Endothelial cell of umbilical vein (primary cell): ENCODE measurements at regions not wholly inside any gene's neighbourhood (a gene's known extent, or its start where the extent isn't known, plus 50 kb on each side); places are given as distances from the start of the nearest gene placed in this dataset.

Experiments
- BruUV-seq: library from RNA; stranded (reverse); fragments of 400-500 nt; replicated peaks from 2 replicates; lab custom pipeline; 2021; lab: Mats Ljungman, UMichigan
- CTCF ChIA-PET: fragments of 300-600, 350-600 bp; sonication (Branson Sonifier 250); formaldehyde crosslinking; loops from one replicate; lab custom pipeline; 2021; ENCODE audit warnings: antibody characterized with exemption, inconsistent platforms; lab: Charles Lee
- POLR2A ChIA-PET: fragments of 300-600, 350-600 bp; sonication (Branson Sonifier 250); formaldehyde crosslinking; loops from one replicate; lab custom pipeline; 2021; ENCODE audit warnings: antibody characterized with exemption, inconsistent platforms; lab: Charles Lee
- DNase-seq: peaks from one replicate; pipeline ENCODE4 v3.0.0-alpha.2; 2011; ENCODE audit warnings: low read depth, low spot score
- FAIRE-seq: peaks from 2 replicates; lab custom pipeline; 2011; peaks lifted over from hg19 to GRCh38; lab: Jason Lieb, UNC
- H2AFZ ChIP-seq: 2 replicates; pipeline ENCODE4 v1.6.0; 2012; ENCODE audit warnings: low read depth, low read length, control low read depth, inconsistent platforms
- H3K27ac ChIP-seq: 2 replicates; pipeline ENCODE4 v1.5.1; 2011; ENCODE audit warnings: low read depth, mild to moderate bottlenecking, control low read depth, low read length, moderate library complexity; ENCODE audit not compliant: insufficient read depth
- H3K27me3 ChIP-seq, 2 experiments: 2 replicates each; pipeline versions ENCODE4 v1.6.0 to v1.6.1; 2011; ENCODE audit warnings: low read length in 2 of 2, mixed read lengths in 1 of 2; ENCODE audit not compliant: control insufficient read depth in 2 of 2, insufficient read depth in 2 of 2
- H3K36me3 ChIP-seq, 2 experiments: 2 replicates in 1 of 2; 3 replicates in 1 of 2; pipeline ENCODE4 v1.5.1; 2011; ENCODE audit warnings: low read length in 2 of 2, mild to moderate bottlenecking in 1 of 2, moderate library complexity in 1 of 2; ENCODE audit not compliant: control insufficient read depth in 2 of 2, insufficient read depth in 2 of 2; ENCODE audit errors: extremely low read depth in 1 of 2
- H3K4me1 ChIP-seq: 3 replicates; pipeline ENCODE4 v1.5.1; 2011; ENCODE audit warnings: mild to moderate bottlenecking, low read length; ENCODE audit not compliant: control insufficient read depth, insufficient read depth; ENCODE audit errors: extremely low read depth
- H3K4me2 ChIP-seq: 2 replicates; pipeline ENCODE4 v1.6.1; 2011; ENCODE audit warnings: low read length, control low read depth, mixed read lengths; ENCODE audit not compliant: insufficient read depth
- H3K4me3 ChIP-seq, 3 experiments: fragments of 200-600 bp in 1 of 3; sonication (generic), shearing (Covaris generic) in 1 of 3; replicated peaks in 1 of 3; 2 replicates each; pipeline ENCODE4 v1.5.1; 2011 to 2016; ENCODE audit warnings: control low read depth in 3 of 3, low read length in 3 of 3, mild to moderate bottlenecking in 2 of 3, inconsistent platforms in 1 of 3, low read depth in 1 of 3, moderate library complexity in 1 of 3; ENCODE audit not compliant: insufficient read depth in 1 of 3
- H3K79me2 ChIP-seq: 2 replicates; pipeline ENCODE4 v1.6.0; 2012; ENCODE audit warnings: low read length, inconsistent platforms; ENCODE audit not compliant: control insufficient read depth, insufficient read depth
- H3K9ac ChIP-seq: replicated peaks from 2 replicates; pipeline ENCODE3; 2011; ENCODE audit warnings: low read length, control low read depth; ENCODE audit not compliant: insufficient read depth; ENCODE audit errors: extremely low read depth
- H3K9me1 ChIP-seq: replicated peaks from 3 replicates; pipeline ENCODE4 v1.6.0; 2011; ENCODE audit warnings: mild to moderate bottlenecking, low read length; ENCODE audit not compliant: control insufficient read depth, insufficient read depth; ENCODE audit errors: extremely low read depth
- H3K9me3 ChIP-seq: replicated peaks from 2 replicates; pipeline ENCODE4 v1.5.1; 2012; ENCODE audit warnings: low read length, inconsistent platforms; ENCODE audit not compliant: control insufficient read depth, insufficient read depth
- H4K20me1 ChIP-seq: replicated peaks from 2 replicates; pipeline ENCODE3; 2011; ENCODE audit warnings: mild to moderate bottlenecking, low read length; ENCODE audit not compliant: control insufficient read depth, insufficient read depth; ENCODE audit errors: extremely low read depth
- EZH2 ChIP-seq: IDR thresholded peaks from 2 replicates; pipeline ENCODE4 v1.6.1; 2012; ENCODE audit warnings: borderline replicate concordance, low read depth, mild to moderate bottlenecking, moderate library complexity, low read length, inconsistent platforms; ENCODE audit not compliant: severe bottlenecking
- FOS ChIP-seq: IDR thresholded peaks from 2 replicates; pipeline ENCODE4 v1.6.1; 2011; ENCODE audit warnings: mild to moderate bottlenecking, low read length, moderate library complexity, borderline replicate concordance; ENCODE audit not compliant: insufficient read depth
- GATA2 ChIP-seq: IDR thresholded peaks from 2 replicates; pipeline ENCODE4 v1.7.0; 2011; ENCODE audit warnings: low read depth, mild to moderate bottlenecking, moderate library complexity, mixed read lengths, low read length; ENCODE audit not compliant: insufficient read length, insufficient read depth
- JUN ChIP-seq: IDR thresholded peaks from 2 replicates; pipeline ENCODE4 v1.6.1; 2011; ENCODE audit warnings: borderline replicate concordance, low read depth; ENCODE audit not compliant: insufficient read length, insufficient read depth
- MYC ChIP-seq: IDR thresholded peaks from one replicate; pipeline ENCODE4 v1.6.1; 2011; ENCODE audit warnings: mild to moderate bottlenecking, low read depth, low read length
- POLR2A ChIP-seq: IDR thresholded peaks from 2 replicates; pipeline ENCODE4 v1.6.1; 2012; ENCODE audit warnings: low read depth, mild to moderate bottlenecking, control low read depth, low read length
- POLR2AphosphoS5 ChIP-seq: IDR thresholded peaks from 2 replicates; pipeline ENCODE4 v1.6.1; 2012; ENCODE audit warnings: low read depth, mild to moderate bottlenecking, control low read depth, low read length, moderate library complexity; ENCODE audit not compliant: insufficient read depth
- dilution Hi-C: fragments of 300-500 bp; cut with MboI; formaldehyde crosslinking; loops from one replicate; pipeline ENCODE4 v1.15.0; 2019; ENCODE audit warnings: low sequenced_read_pairs; ENCODE audit not compliant: extremely low pct_ligation_motif_present
- intact Hi-C: fragments of 100-400 bp; cut with micrococcal nuclease; formaldehyde crosslinking; loops from one replicate; pipeline ENCODE4 v1.10.0; 2022
- TF ChIP-seq, protein P1 (sequence below), 2 donors: IDR thresholded peaks; 1 replicate in 1 of 2; 2 replicates in 1 of 2; pipeline ENCODE4 v1.5.1; 2011; ENCODE audit warnings: low read length in 2 of 2, mild to moderate bottlenecking in 2 of 2, moderate library complexity in 2 of 2, control low read depth in 1 of 2, inconsistent platforms in 1 of 2, low read depth in 1 of 2; ENCODE audit not compliant: insufficient read depth in 1 of 2; ENCODE audit errors: extremely low read depth in 1 of 2
- TF ChIP-seq, protein P2 (sequence below): IDR thresholded peaks from 2 replicates; pipeline ENCODE4 v1.6.1; 2011; ENCODE audit not compliant: insufficient read depth, insufficient read length

DNA sequence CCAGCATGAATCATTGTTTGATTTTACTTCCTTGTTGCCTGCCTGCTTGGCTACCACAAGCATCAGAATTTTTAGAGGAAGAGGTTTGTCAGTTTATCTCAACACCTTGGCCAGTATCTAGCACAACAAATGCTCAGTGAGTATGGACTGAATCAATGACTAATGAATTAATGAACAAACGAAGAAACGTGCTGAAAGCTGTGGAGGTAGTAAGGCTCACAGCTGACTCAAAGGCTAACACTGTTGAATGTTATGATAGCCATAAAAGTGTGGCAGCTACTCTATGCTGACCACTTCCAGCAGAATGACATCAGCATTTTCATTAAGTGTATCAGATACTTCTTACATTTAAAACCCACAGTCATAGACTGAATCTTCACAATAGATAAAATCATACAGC, 543.4 kb downstream of the IRS1 start:
- Histone ChIP-seq H3K36me3 (no peaks in the 10 kb centered on the region), H3K9me3 (peaks cover 1% of the 10 kb centered on the region), H3K79me2 (no peaks in the 10 kb centered on the region), H3K9ac (no peak overlapping the region), H3K4me3 (no peak overlapping the region), H3K27me3 (no peaks in the 10 kb centered on the region), H4K20me1 (no peaks in the 10 kb centered on the region), H3K4me1 (no peaks in the 10 kb centered on the region), H2AFZ (no peak overlapping the region), H3K27ac (no peak overlapping the region), H3K9me1 (no peaks in the 10 kb centered on the region), H3K4me2 (no peak overlapping the region)
- FAIRE-seq (no peak), DNase-seq (no peak)
- TF ChIP-seq EZH2 (no peak), POLR2A (no peak), MYC (no peak), FOS (no peak), POLR2AphosphoS5 (no peak), JUN (no peak), GATA2 (no peak)
- TF ChIP-seq, protein P1, sequence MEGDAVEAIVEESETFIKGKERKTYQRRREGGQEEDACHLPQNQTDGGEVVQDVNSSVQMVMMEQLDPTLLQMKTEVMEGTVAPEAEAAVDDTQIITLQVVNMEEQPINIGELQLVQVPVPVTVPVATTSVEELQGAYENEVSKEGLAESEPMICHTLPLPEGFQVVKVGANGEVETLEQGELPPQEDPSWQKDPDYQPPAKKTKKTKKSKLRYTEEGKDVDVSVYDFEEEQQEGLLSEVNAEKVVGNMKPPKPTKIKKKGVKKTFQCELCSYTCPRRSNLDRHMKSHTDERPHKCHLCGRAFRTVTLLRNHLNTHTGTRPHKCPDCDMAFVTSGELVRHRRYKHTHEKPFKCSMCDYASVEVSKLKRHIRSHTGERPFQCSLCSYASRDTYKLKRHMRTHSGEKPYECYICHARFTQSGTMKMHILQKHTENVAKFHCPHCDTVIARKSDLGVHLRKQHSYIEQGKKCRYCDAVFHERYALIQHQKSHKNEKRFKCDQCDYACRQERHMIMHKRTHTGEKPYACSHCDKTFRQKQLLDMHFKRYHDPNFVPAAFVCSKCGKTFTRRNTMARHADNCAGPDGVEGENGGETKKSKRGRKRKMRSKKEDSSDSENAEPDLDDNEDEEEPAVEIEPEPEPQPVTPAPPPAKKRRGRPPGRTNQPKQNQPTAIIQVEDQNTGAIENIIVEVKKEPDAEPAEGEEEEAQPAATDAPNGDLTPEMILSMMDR (IDR thresholded peaks at IDR 0.05; ENCODE audit: extremely low read depth in 1 of 2, insufficient read depth in 1 of 2, low read depth in 1 of 2, low read length in 2 of 2) = no peak
- dilution Hi-C loops (no loop called here), intact Hi-C loops (loop anchor here (5.0 kb wide), 1 partner anchor 851 kb away; no protein-coding TSS in a partner anchor)
- BruUV-seq = no TSS peak
- CTCF ChIA-PET = interaction anchor here (1.3 kb wide), 1 partner anchor 547 kb away, joined by 3 read pairs; no protein-coding TSS in a partner anchor
- POLR2A ChIA-PET = no interaction called here

DNA sequence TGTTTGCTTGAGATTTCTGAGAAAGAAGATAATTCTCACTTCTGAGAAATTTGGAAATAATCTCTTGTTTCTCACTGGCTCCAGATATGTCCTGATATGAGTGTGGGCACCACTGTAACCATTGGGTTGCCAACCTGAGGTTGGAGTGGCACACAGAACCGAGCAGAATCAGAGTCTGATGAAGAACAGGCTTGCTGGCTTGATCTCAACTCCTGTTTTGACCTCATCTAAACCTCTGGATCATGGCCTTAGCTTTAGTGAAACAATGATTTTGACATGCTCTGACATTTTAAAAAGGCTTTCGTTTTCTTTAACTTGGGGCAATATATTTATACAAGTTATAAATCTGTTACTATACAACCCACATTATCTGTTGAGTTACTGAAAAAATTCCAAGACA, 548.0 kb downstream of the IRS1 start:
- intact Hi-C loops = no loop called here
- dilution Hi-C loops = no loop called here
- H3K79me2 ChIP-seq = no peaks in the 10 kb centered on the region
- no peak for TF ChIP-seq POLR2AphosphoS5
- no peak for TF ChIP-seq MYC
- TF ChIP-seq FOS = no peak
- no peak for TF ChIP-seq POLR2A
- no peak for TF ChIP-seq GATA2
- TF ChIP-seq, protein P1 (IDR thresholded peaks at IDR 0.05; ENCODE audit: extremely low read depth in 1 of 2, insufficient read depth in 1 of 2, low read depth in 1 of 2, low read length in 2 of 2) = no peak
- TF ChIP-seq, protein P2, sequence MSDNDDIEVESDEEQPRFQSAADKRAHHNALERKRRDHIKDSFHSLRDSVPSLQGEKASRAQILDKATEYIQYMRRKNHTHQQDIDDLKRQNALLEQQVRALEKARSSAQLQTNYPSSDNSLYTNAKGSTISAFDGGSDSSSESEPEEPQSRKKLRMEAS = no peak
- no peak for TF ChIP-seq EZH2
- TF ChIP-seq JUN = no peak
- H2AFZ ChIP-seq = no peak overlapping the region
- no TSS peak for BruUV-seq
- DNase-seq (no peak), FAIRE-seq (no peak)
- CTCF ChIA-PET = no interaction called here
- no peaks in the 10 kb centered on the region for H3K9me3 ChIP-seq
- H3K27me3 ChIP-seq = no peaks in the 10 kb centered on the region
- H3K4me2 ChIP-seq = no peak overlapping the region
- H3K9ac ChIP-seq = no peak overlapping the region
- H4K20me1 ChIP-seq = no peaks in the 10 kb centered on the region
- no peak overlapping the region for H3K4me3 ChIP-seq
- POLR2A ChIA-PET = no interaction called here
- no peaks in the 10 kb centered on the region for H3K36me3 ChIP-seq
- H3K4me1 ChIP-seq = no peaks in the 10 kb centered on the region
- no peaks in the 10 kb centered on the region for H3K9me1 ChIP-seq
- H3K27ac ChIP-seq = no peak overlapping the region
